NK-92 (cell line): ENCODE measurements at regions not wholly inside any gene's neighbourhood (a gene's known extent, or its start where the extent isn't known, plus 50 kb on each side); places are given as distances from the start of the nearest gene placed in this dataset.
"Not testable (repeated sequence)": the region's sequence is repeated elsewhere in the genome, so short reads cannot be mapped to it uniquely, and the experiment has no call there.

Source experiments
- DNase-seq: peaks from one replicate; lab custom pipeline; 2025; ENCODE audit not compliant: unreplicated experiment; lab: John Stamatoyannopoulos, UW

GRCh38 chr3:18988614-18989229 is 159.6 kb upstream of the KCNH8 start:
- no peak for DNase-seq

GRCh38 chr3:18987862-18988447 is 160.4 kb upstream of the KCNH8 start:
- DNase-seq = no peak

GRCh38 chr3:18987070-18987469 is 161.2 kb upstream of the KCNH8 start:
- no peak for DNase-seq

DNA sequence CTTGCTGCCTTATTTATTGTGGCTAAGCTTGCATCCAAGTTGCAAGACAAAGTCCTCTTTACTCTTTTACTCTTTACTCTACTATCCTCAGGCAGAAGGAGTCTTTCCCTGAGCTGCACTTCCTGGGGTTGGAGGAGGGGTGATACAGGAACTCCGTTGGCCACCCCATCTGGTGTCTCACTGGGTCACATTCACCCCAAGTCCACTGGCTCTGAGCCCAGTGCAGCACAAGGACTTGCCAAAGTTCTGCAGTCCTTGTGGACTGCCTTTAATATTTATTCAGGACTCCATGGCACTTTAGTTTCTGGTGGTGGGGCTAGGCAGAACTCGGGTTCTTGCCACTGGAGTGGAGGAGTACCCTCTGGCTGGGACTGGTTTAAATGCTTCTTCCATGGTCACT is 165.4 kb upstream of the KCNH8 start:
- no peak for DNase-seq

- DNase-seq = not testable (repeated sequence)
Observed at GRCh38 chr3:18976102-18976501, 172.2 kb upstream of the KCNH8 start.

GRCh38 chr3:18968120-18968519 is 180.2 kb upstream of the KCNH8 start:
- no peak for DNase-seq

- no peak for DNase-seq
Observed at GRCh38 chr3:18965781-18966180, 182.5 kb upstream of the KCNH8 start.

- no peak for DNase-seq
Observed at GRCh38 chr3:18964640-18965039, 183.7 kb upstream of the KCNH8 start.

- no peak for DNase-seq
Observed at GRCh38 chr3:18951333-18951732, 197.0 kb upstream of the KCNH8 start.

GRCh38 chr3:18946524-18946923 is 201.8 kb upstream of the KCNH8 start:
- DNase-seq = no peak

GRCh38 chr3:18937574-18937973 is 210.7 kb upstream of the KCNH8 start:
- DNase-seq = no peak

- DNase-seq = no peak
Observed at GRCh38 chr3:18919158-18919557, 229.2 kb upstream of the KCNH8 start.

DNA sequence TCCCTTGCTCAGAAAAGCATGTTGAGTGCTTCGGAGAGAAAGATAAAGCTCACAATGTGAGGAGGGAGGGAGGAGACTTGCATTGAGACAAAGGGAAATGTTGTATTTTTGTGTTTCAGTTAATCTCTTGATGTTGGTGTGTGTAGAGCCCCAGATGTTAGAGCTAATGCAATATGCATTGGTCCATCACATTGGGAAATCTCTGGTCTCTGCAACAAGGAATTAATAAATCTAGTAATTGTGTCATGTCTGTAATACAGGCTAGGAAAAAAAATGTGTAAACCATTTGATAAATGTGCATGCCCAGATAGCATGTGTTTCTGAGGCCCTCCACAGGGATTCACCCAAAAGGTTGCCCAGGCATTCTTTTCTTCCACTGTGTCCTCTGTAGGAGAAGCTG is 230.4 kb upstream of the KCNH8 start:
- no peak for DNase-seq

DNA sequence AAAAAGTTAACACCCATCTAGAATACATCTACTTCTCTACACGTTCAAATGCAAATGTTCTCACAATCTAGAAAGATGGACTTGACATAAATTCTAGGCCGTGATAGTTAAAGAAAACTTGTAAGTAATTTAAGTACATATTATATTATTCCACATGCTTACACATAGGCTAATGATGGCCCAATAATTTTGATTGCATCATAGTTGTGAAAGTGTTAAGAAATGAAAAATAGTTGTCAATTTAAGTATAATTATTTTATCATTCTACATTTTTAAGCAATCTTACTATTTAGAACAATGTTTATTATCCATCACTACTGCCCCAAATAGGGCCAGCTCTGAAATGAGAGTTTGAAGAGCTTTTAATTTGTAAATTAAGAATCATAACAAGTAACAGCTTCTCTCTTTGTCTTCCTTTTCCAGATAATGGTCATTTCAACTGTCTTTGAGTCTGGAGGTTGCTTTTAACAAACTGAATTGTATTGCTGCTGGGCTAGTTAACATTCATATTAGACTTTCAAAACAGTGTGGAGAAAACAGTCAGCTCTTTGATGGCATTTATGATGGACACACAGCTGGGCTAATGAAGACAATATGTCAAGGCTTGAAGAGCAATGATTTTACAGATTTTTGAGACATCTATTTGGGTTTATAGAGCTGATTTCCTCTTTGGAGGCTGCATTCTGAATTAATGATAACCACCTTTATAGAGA is 246.1 kb upstream of the KCNH8 start:
- no peak for DNase-seq

DNA sequence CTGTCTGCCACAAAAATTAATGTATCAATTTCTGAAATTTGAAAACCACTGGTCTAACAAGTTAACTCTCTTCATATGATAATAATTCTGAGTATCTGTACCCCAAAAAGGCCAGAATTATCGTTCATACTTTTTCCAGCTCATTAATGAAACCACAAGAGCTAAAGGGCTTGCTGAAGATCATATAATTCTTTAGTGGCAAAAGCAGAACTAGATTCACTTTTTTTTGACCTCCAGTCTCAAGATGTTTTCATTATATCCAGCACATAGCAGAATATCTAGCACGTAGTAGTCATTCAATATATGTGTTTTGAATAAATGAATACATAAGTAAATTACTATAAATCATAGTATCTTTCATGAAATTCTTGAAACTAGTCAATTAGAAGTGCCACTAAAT is 246.7 kb upstream of the KCNH8 start:
- DNase-seq = no peak

- no peak for DNase-seq
Observed at GRCh38 chr3:18900994-18901393, 247.3 kb upstream of the KCNH8 start.

DNA sequence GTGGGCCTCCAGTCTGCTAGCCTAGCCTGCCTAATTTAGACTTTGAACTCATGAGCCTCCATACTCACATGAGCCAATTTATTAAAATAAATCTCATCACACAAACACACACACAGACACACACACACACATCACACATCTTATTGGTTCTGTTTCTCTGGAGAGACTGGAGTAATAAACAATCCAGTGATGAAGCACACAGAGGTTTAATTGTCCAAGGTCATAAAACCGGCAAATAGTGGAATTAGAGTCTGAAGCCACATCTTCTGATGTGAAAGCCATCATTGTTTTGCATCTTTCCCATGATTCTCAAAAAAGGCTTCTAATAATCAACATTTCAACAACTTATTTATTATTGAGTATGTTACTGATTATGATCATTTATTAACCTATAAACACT is 249.4 kb upstream of the KCNH8 start:
- DNase-seq = no peak

GRCh38 chr3:18892756-18893155 is 255.6 kb upstream of the KCNH8 start:
- no peak for DNase-seq

DNA sequence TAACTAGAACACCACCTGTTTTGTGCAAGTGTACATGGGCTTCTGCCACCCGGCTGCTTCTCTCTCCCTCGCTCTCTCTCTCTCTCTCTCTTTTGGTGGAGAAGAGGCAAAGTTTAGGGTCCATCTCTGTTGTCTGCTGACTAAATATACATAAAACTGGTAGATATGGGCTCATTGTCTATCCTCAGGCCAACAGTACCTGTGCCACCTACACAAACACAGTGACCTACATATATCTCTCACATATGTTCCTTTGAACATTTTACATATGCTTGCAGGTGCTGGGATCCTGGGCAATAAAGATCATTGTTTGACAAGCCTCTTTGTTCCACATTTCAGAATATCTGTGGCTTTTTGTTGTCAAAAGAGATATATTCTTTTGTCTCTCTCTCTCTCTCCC is 256.3 kb upstream of the KCNH8 start:
- no peak for DNase-seq

DNA sequence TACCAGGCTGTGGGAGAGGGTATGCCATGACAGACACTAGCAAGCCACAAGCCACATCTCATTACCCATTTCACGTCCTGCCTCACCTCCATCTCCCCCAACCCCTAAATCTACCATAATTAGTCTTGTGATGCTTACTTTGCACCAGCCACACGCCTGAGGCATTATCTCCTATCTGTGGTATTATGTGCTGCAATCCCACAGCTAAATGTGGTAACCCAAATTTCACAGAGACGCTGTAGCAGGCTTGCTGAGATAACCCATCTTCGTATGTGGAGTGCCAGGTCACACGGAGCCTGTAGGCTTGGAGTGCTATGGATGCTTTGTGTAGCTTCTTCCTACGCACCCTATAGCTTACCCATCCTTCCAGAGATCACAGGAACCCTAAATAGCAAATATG is 256.7 kb upstream of the KCNH8 start:
- DNase-seq = no peak

- no peak for DNase-seq
Observed at GRCh38 chr3:18890449-18890848, 257.9 kb upstream of the KCNH8 start.

DNA sequence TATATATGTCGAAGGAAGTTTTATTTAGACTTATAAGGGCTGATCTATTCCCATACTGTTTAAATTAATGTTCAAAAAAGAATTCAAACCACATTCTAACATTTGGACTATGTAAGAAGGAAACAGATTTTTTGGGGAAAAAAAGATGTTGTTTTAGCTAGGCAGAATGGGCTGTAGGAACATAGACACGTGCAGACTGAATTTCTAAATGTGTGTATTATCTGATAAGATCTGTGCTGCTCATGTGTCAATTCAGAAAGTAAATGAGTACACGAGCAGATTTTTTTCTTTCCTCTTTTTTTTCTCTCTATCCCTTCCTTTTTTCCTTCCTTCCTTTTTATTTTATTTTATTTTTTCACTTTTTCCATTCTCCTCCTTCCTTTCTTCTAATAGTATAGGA is 259.5 kb upstream of the KCNH8 start:
- DNase-seq = no peak

- DNase-seq = no peak
Observed at GRCh38 chr3:18888370-18888769, 259.9 kb upstream of the KCNH8 start.
